ENCODE measurements at regions not wholly inside any gene's neighbourhood (a gene's known extent, or its start where the extent isn't known, plus 50 kb on each side); places are given as distances from the start of the nearest gene placed in this dataset.

DNA sequence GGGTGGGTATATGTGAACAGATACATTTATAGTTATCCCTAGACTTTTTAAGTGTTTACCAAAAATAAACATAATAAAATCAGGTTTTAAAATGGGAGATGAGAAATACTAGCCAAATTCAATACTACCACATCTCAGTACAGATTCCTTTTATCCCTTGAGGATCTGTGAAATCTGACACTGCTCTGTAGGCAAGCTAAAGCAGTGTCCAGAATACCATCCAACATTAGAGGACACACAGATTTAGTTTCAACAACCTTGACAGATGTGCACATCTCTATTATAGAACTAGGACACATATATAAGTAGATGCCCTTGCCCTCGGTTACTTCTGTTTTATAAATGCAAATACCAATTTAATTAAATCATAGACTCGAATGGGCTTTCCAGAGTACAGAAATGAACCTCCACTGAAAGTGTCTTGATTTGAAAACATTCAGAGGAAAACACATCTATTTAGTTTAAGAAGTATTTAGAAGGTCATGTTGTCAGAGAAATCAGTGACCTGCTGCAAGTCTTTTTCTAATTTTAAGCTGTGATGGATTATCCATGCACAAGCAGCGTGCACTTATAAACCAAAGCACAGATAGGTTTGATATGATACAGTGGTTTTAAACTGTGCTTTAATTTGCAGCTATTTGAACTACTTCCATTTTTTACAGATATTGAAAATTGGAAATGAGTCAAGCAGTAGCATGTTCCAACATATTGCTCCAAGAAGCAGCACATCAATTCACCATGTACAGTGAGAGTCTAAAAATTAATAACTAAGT lies 156.3 kb upstream of the EPHA7 start:
- TF ChIP-seq TAF1 (IDR thresholded peaks at IDR 0.05; ENCODE audit: borderline replicate concordance, insufficient read depth, low read length), result no peak
- TF ChIP-seq POLR2AphosphoS5 (IDR thresholded peaks at IDR 0.05; ENCODE audit: low read depth, low read length), result no peak
- TF ChIP-seq, protein P1, sequence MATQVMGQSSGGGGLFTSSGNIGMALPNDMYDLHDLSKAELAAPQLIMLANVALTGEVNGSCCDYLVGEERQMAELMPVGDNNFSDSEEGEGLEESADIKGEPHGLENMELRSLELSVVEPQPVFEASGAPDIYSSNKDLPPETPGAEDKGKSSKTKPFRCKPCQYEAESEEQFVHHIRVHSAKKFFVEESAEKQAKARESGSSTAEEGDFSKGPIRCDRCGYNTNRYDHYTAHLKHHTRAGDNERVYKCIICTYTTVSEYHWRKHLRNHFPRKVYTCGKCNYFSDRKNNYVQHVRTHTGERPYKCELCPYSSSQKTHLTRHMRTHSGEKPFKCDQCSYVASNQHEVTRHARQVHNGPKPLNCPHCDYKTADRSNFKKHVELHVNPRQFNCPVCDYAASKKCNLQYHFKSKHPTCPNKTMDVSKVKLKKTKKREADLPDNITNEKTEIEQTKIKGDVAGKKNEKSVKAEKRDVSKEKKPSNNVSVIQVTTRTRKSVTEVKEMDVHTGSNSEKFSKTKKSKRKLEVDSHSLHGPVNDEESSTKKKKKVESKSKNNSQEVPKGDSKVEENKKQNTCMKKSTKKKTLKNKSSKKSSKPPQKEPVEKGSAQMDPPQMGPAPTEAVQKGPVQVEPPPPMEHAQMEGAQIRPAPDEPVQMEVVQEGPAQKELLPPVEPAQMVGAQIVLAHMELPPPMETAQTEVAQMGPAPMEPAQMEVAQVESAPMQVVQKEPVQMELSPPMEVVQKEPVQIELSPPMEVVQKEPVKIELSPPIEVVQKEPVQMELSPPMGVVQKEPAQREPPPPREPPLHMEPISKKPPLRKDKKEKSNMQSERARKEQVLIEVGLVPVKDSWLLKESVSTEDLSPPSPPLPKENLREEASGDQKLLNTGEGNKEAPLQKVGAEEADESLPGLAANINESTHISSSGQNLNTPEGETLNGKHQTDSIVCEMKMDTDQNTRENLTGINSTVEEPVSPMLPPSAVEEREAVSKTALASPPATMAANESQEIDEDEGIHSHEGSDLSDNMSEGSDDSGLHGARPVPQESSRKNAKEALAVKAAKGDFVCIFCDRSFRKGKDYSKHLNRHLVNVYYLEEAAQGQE (IDR thresholded peaks at IDR 0.05; ENCODE audit: insufficient read depth in 1 of 2, low read depth in 2 of 2, low read length in 2 of 2), result no peak

Data from PFSK-1 (cell line).